Trophoblast cell (in vitro differentiated cells and primary cell): ENCODE measurements at regions not wholly inside any gene's neighbourhood (a gene's known extent, or its start where the extent isn't known, plus 50 kb on each side); places are given as distances from the start of the nearest gene placed in this dataset.

Experiments
- DNase-seq, 2 donors: peaks; one replicate each; pipeline ENCODE4 v3.0.0-alpha.2; 2016
- H2AFZ ChIP-seq: 2 replicates; pipeline ENCODE4 v1.6.1; 2013; ENCODE audit warnings: low read length, moderate library complexity, mild to moderate bottlenecking; ENCODE audit not compliant: insufficient read depth, poor library complexity
- H2AK5ac ChIP-seq: 2 replicates; pipeline ENCODE4 v1.6.1; 2013; ENCODE audit warnings: mild to moderate bottlenecking, low read length
- H2BK120ac ChIP-seq: 2 replicates; pipeline ENCODE4 v1.6.1; 2013; ENCODE audit warnings: low read length, mild to moderate bottlenecking, moderate library complexity; ENCODE audit not compliant: insufficient read depth, poor library complexity
- H2BK12ac ChIP-seq: 2 replicates; pipeline ENCODE4 v1.6.1; 2013; ENCODE audit warnings: mild to moderate bottlenecking, low read length, moderate library complexity
- H2BK5ac ChIP-seq: 2 replicates; pipeline ENCODE4 v1.6.1; 2013; ENCODE audit warnings: low read length, low read depth, moderate library complexity, mild to moderate bottlenecking; ENCODE audit not compliant: poor library complexity
- H3K14ac ChIP-seq: 2 replicates; pipeline ENCODE4 v1.6.1; 2013; ENCODE audit warnings: mild to moderate bottlenecking, low read length
- H3K18ac ChIP-seq: 2 replicates; pipeline ENCODE4 v1.6.1; 2013; ENCODE audit warnings: mild to moderate bottlenecking, low read length
- H3K23ac ChIP-seq: 2 replicates; pipeline ENCODE4 v1.6.1; 2013; ENCODE audit warnings: low read length
- H3K27ac ChIP-seq: 2 replicates; pipeline ENCODE4 v1.5.1; 2013; ENCODE audit warnings: low read depth, mild to moderate bottlenecking, inconsistent platforms, low read length, moderate library complexity
- H3K27me3 ChIP-seq: 2 replicates; pipeline ENCODE4 v1.6.1; 2013; ENCODE audit warnings: inconsistent platforms, mild to moderate bottlenecking, low read length, moderate library complexity; ENCODE audit not compliant: insufficient read depth
- H3K36me3 ChIP-seq, 2 experiments: 1 replicate in 1 of 2; 2 replicates in 1 of 2; pipeline ENCODE4 v1.6.1; 2013; ENCODE audit warnings: low read length in 2 of 2, mild to moderate bottlenecking in 2 of 2, moderate library complexity in 1 of 2; ENCODE audit not compliant: insufficient read depth in 2 of 2, control insufficient read depth in 1 of 2
- H3K4ac ChIP-seq: 2 replicates; pipeline ENCODE4 v1.6.1; 2013; ENCODE audit warnings: low read depth, mild to moderate bottlenecking, low read length, moderate library complexity
- H3K4me1 ChIP-seq, 2 experiments: 1 replicate in 1 of 2; 2 replicates in 1 of 2; pipeline ENCODE4 v1.6.1; 2013; ENCODE audit warnings: low read length in 2 of 2, mild to moderate bottlenecking in 2 of 2, moderate library complexity in 1 of 2; ENCODE audit not compliant: insufficient read depth in 2 of 2, control insufficient read depth in 1 of 2
- H3K4me2 ChIP-seq: 2 replicates; pipeline ENCODE4 v1.6.1; 2013; ENCODE audit warnings: inconsistent platforms, mild to moderate bottlenecking, low read length, moderate library complexity
- H3K4me3 ChIP-seq: 2 replicates; pipeline ENCODE4 v1.5.1; 2013; ENCODE audit warnings: mild to moderate bottlenecking, low read depth, low read length, inconsistent platforms
- H3K79me1 ChIP-seq: one replicate; pipeline ENCODE4 v1.6.1; 2013; ENCODE audit warnings: low read length
- H3K79me2 ChIP-seq: 2 replicates; pipeline ENCODE4 v1.6.1; 2013; ENCODE audit warnings: low read length, mild to moderate bottlenecking; ENCODE audit not compliant: control insufficient read depth, insufficient read depth, poor library complexity
- H3K9ac ChIP-seq: 2 replicates; pipeline ENCODE4 v1.6.1; 2013; ENCODE audit warnings: mild to moderate bottlenecking, low read length
- H3K9me3 ChIP-seq: 2 replicates; pipeline ENCODE4 v1.6.1; 2013; ENCODE audit warnings: low read depth, mild to moderate bottlenecking, control low read depth, inconsistent platforms, low read length; ENCODE audit not compliant: insufficient read depth
- H4K12ac ChIP-seq: 2 replicates; pipeline ENCODE4 v1.6.1; 2013; ENCODE audit warnings: low read depth, mild to moderate bottlenecking, low read length, moderate library complexity
- H4K8ac ChIP-seq: 2 replicates; pipeline ENCODE4 v1.6.1; 2013; ENCODE audit warnings: low read depth, mild to moderate bottlenecking, low read length, moderate library complexity
- H4K91ac ChIP-seq: one replicate; pipeline ENCODE4 v1.6.1; 2013; ENCODE audit warnings: low read depth, mild to moderate bottlenecking, low read length, moderate library complexity
- WGBS: extraction: QIAGEN DNeasy Blood & Tissue Kit; methylation state at CpG from one replicate; pipeline ENCODE4 v1.1.7; 2013; ENCODE audit warnings: missing lambda C conversion rate; ENCODE audit not compliant: insufficient read length, insufficient coverage; ENCODE audit errors: extremely low coverage; 5-methylcytosine and 5-hydroxymethylcytosine counted together

DNA sequence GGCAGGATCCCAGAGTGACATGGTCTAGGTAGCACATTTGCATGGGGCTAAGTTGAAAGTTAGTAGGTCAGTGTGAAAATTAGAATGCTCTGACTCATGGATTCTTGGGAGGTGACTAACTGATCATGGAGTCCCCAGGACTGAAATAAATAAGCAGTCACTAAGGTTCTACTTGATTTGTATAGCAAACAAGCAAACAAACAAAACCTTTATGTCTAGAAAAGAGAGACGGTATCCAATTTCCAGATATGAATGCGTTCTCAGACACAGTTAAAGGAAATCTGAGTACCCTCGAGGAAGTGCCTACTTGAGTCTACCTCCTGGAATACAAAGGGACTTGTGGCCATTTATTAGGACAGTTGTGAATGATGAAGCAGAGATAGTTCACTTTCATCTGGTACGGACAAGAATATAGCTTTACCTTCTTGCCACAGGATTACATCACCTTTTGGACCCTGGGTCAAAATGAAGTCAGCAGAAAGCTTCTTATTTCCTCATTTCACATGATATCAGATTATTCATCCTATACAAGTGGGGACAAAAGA is 54.3 kb upstream of the AGPS start:
- Histone ChIP-seq H4K91ac (no peak overlapping the region), H3K23ac (no peak overlapping the region), H3K4me3 (no peak overlapping the region), H3K27ac (no peak overlapping the region), H3K18ac (no peak overlapping the region), H3K27me3 (no peaks in the 10 kb centered on the region), H3K9ac (no peak overlapping the region), H3K4me2 (no peak overlapping the region), H3K4ac (no peak overlapping the region), H2BK12ac (no peak overlapping the region), H3K79me1 (peaks cover 2% of the 10 kb centered on the region), H3K79me2 (peaks cover 2% of the 10 kb centered on the region), H3K9me3 (no peaks in the 10 kb centered on the region), H2BK5ac (no peak overlapping the region), H4K12ac (no peak overlapping the region), H2AK5ac (no peak overlapping the region), H3K14ac (no peak overlapping the region), H2BK120ac (no peak overlapping the region), H3K4me1 (peaks cover 0 to 2% of the 10 kb centered on the region in 2 experiments), H3K36me3 (no peaks in the 10 kb centered on the region), H4K8ac (no peak overlapping the region), H2AFZ (no peak overlapping the region)
- WGBS: no CpG with 5 or more reads among the region's 4 CpGs
- peak; percentile 17 to 77 for DNase-seq

DNA sequence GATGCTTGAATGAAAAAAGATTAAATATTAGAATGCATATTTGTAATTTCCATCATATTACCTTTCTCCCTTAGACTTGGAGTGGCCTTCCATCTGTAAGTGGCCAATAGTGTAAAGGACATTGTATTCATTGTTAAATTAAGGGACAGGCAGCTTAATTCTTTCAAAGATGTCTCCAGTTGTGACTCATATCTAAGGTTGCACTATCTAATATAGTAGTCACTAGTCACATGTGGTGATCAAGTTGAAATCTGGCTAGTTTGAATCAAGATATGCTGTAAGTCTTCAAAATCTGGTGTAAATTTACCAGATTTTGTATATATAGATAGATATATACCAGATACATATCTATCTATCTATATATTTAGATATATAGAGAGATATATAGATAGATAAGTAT is 52.4 kb upstream of the AGPS start:
- no peak overlapping the region for H3K4me2 ChIP-seq
- no peak overlapping the region for H2BK5ac ChIP-seq
- no peaks in the 10 kb centered on the region for H3K27me3 ChIP-seq
- H3K4ac ChIP-seq: no peak overlapping the region
- H3K18ac ChIP-seq: no peak overlapping the region
- no peak overlapping the region for H3K23ac ChIP-seq
- H2AK5ac ChIP-seq: no peak overlapping the region
- no peak for DNase-seq
- peaks cover 2% of the 10 kb centered on the region for H3K79me1 ChIP-seq
- H3K9me3 ChIP-seq: no peaks in the 10 kb centered on the region
- H2AFZ ChIP-seq: no peak overlapping the region
- H3K79me2 ChIP-seq: peaks cover 2% of the 10 kb centered on the region
- H4K8ac ChIP-seq: no peak overlapping the region
- no peak overlapping the region for H3K4me3 ChIP-seq
- no peak overlapping the region for H4K12ac ChIP-seq
- no peak overlapping the region for H3K27ac ChIP-seq
- H3K4me1 ChIP-seq: peaks cover 0 to 4% of the 10 kb centered on the region in 2 experiments
- H3K9ac ChIP-seq: no peak overlapping the region
- no peak overlapping the region for H2BK12ac ChIP-seq
- no peak overlapping the region for H4K91ac ChIP-seq
- H3K14ac ChIP-seq: no peak overlapping the region
- no peak overlapping the region for H2BK120ac ChIP-seq
- H3K36me3 ChIP-seq: no peaks in the 10 kb centered on the region

DNA sequence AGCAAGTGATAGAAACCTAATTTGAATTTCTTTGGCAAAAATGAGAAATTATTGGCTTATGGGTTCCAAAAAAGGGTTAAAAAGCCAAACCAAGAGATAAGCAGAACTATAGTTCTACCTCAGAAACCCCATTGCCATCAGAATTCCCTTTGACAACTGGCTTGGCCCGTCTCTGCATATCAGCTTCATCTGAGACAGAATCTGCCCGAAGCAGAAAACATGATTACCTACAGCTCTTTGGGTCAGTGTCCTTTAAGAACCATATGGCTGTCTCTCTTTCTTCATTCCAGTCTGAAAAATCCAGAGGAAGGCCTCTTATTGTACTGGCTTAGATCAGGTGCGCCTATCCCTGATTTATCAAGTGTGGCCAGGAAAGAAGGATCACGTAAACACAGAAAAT is 49.8 kb upstream of the AGPS start:
- no peak overlapping the region for H4K91ac ChIP-seq
- no peaks in the 10 kb centered on the region for H3K36me3 ChIP-seq
- no peak overlapping the region for H2BK5ac ChIP-seq
- H3K27ac ChIP-seq: no peak overlapping the region
- no peak overlapping the region for H3K4me2 ChIP-seq
- H3K9ac ChIP-seq: no peak overlapping the region
- no peak overlapping the region for H2AFZ ChIP-seq
- H3K14ac ChIP-seq: no peak overlapping the region
- peak in 1 of 2 donors; percentile 59 for DNase-seq
- no peak overlapping the region for H4K8ac ChIP-seq
- H3K79me1 ChIP-seq: peaks cover 2% of the 10 kb centered on the region
- no peak overlapping the region for H3K23ac ChIP-seq
- H2BK120ac ChIP-seq: no peak overlapping the region
- no peak overlapping the region for H3K4me3 ChIP-seq
- no peaks in the 10 kb centered on the region for H3K27me3 ChIP-seq
- no peak overlapping the region for H2BK12ac ChIP-seq
- H3K4ac ChIP-seq: no peak overlapping the region
- peaks cover 2% of the 10 kb centered on the region for H3K79me2 ChIP-seq
- H3K18ac ChIP-seq: no peak overlapping the region
- no peak overlapping the region for H4K12ac ChIP-seq
- peaks cover 0 to 4% of the 10 kb centered on the region in 2 experiments for H3K4me1 ChIP-seq
- H2AK5ac ChIP-seq: no peak overlapping the region
- WGBS: no CpG with 5 or more reads among the region's 4 CpGs
- H3K9me3 ChIP-seq: no peaks in the 10 kb centered on the region
